GM06990 (cell line): ENCODE measurements at regions not wholly inside any gene's neighbourhood (a gene's known extent, or its start where the extent isn't known, plus 50 kb on each side); places are given as distances from the start of the nearest gene placed in this dataset.

Experiments used
- DNase-seq: peaks from one replicate; pipeline ENCODE4 v3.0.0-alpha.2; 2011; ENCODE audit not compliant: insufficient read length; ENCODE audit errors: extremely low read depth
- H3K27me3 ChIP-seq: replicated peaks from 2 replicates; pipeline ENCODE4 v1.6.0; 2011; ENCODE audit warnings: low read length; ENCODE audit not compliant: control insufficient read depth, insufficient read depth
- H3K36me3 ChIP-seq: 2 replicates; pipeline ENCODE4 v1.5.1; 2011; ENCODE audit warnings: low read length; ENCODE audit not compliant: control insufficient read depth, insufficient read depth
- H3K4me3 ChIP-seq: replicated peaks from 2 replicates; pipeline ENCODE4 v1.5.1; 2011; ENCODE audit warnings: low read depth, mild to moderate bottlenecking, control low read depth, low read length
- CTCF ChIP-seq: IDR thresholded peaks from 2 replicates; pipeline ENCODE4 v1.5.1; 2011; ENCODE audit warnings: low read length, control low read depth, mild to moderate bottlenecking, inconsistent platforms; ENCODE audit not compliant: insufficient read depth, poor library complexity, severe bottlenecking

DNA sequence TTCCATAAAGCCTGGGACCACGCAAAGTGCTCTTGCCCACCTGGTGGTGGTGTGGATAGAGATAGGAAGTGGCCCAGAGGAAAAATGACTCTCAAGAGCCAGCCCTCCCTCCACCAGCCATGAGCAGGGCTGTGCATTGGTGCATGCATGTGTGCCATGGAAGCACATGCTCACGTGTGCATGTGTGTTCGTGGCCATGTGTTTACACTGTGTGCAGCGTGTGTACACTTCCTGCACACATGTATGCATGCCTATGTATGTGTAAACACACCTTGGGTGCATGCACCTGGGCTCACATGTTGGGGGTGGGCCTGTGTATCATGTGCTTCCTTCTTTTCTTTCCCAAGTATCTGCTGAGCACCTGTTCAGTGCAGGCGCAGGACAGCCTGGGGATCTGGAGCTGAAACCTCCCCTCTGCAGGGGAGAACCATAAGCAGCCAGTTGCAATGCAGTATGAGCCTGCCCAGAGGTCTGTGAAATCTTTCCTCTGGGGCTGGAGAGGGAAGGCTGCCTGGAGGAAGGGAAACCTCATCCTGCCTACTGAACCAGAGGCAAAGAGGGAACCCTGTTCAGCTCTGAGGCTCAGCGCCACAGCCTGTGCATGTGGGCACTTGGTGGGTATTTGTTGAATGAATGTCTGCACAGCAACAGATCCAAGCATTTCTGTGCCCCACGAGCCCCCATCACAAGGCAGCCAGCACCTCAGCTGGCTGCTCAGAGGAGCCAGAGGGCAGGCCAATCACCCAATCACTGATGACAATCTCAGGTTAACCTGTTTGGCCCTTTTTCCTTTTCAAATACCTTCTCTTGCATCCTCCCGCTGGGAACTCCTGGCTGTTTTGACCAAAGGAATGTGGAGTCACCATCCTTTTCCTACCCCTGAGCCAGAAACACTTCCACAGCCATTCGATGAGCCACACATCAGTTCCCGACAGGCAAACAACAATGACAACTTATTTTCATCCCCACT lies 327.0 kb downstream of the NPHP4 start:
- no peak for DNase-seq
- Histone ChIP-seq H3K36me3 (no peaks in the 10 kb centered on the region), H3K27me3 (no peaks in the 10 kb centered on the region), H3K4me3 (no peak overlapping the region)
- no peak for TF ChIP-seq CTCF

GRCh38 chr1:5664081-5664768 lies 328.0 kb downstream of the NPHP4 start:
- H3K36me3 ChIP-seq: no peaks in the 10 kb centered on the region
- no peaks in the 10 kb centered on the region for H3K27me3 ChIP-seq
- TF ChIP-seq CTCF: no peak
- DNase-seq: no peak
- no peak overlapping the region for H3K4me3 ChIP-seq

GRCh38 chr1:5662744-5663126 lies 329.5 kb downstream of the NPHP4 start:
- Histone ChIP-seq H3K36me3 (no peaks in the 10 kb centered on the region), H3K4me3 (no peak overlapping the region), H3K27me3 (no peaks in the 10 kb centered on the region)
- DNase-seq: no peak
- no peak for TF ChIP-seq CTCF

DNA sequence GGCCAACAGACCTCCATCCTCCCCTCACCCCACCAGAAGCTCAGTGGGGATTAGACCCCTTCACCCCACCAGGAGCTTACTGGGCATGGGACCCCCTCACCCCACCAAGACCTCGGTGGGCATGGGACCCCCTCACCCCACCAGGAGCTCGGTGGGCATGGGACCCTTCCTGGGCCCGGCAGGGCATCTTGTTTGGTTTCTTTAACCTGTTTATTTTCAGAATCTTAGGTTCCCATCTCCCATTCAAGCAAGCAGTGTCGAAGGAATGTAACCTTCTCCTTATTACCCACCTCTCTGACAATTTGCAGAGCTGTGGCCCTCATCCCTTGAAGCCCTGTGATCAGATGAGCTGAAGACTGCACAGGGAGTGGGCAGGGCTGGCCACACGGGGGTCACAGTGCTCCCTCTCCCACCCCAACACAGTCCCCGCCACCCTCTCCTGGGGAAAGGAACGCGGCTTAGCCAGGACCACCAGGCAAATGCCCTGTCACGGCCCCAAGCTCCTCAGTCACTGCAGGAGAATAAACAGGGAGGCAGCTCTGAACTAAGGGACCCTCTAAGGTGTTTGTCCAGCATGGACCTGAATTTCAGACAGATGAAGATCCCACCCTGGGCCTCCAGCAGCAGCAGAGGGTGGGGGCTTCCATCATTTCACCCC lies 330.0 kb downstream of the NPHP4 start:
- Histone ChIP-seq H3K4me3 (no peak overlapping the region), H3K36me3 (no peaks in the 10 kb centered on the region), H3K27me3 (no peaks in the 10 kb centered on the region; the same call in 1 of the 2 replicates)
- no peak for DNase-seq
- no peak for TF ChIP-seq CTCF

DNA sequence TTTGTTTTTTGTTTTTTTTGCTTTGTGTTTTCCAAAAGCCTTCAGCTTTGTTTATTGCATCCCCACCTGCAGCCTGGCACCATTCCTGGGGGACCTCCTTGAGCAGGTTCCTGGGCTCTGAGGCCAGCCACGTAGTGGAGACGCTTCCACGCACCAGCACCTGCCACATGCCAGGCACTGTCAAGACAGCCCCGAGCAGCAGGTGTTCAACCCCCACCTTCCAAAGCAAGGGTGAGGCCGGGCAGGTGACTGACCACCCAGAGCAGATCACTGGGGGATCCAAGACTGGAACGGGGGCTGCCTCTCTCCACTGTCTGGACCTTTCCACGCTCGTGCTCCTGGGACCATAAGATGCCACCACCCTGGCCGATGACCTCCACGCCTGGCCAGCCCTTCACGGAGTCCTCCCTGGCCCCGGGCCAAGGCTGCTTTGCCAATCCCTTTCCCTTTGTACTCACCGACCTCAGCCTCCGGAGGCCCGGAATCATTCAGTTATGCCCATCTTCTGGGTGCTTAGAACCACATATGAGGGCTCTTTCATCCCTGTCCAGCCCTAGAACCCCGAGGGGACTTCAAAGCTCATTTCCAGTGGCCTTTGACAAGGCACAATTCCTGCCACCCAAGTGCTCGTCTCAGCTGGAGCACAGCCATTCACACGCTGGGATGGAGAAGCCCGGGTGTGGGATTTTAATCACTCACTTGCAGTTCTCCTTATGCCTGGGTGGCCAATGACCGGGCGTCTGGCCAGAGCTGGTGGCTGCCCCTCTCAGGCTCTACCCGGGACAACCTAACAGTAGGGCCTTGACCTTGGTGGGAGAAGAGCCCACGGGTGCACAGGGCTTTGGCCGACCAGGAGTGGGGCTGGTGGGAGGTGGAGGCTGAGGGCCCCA lies 330.8 kb downstream of the NPHP4 start:
- no peaks in the 10 kb centered on the region; the same call in 1 of the 2 replicates for H3K27me3 ChIP-seq
- TF ChIP-seq CTCF: no peak
- no peak overlapping the region for H3K4me3 ChIP-seq
- H3K36me3 ChIP-seq: no peaks in the 10 kb centered on the region
- no peak for DNase-seq
